ENCODE measurements at regions not wholly inside any gene's neighbourhood (a gene's known extent, or its start where the extent isn't known, plus 50 kb on each side); places are given as distances from the start of the nearest gene placed in this dataset.

DNA sequence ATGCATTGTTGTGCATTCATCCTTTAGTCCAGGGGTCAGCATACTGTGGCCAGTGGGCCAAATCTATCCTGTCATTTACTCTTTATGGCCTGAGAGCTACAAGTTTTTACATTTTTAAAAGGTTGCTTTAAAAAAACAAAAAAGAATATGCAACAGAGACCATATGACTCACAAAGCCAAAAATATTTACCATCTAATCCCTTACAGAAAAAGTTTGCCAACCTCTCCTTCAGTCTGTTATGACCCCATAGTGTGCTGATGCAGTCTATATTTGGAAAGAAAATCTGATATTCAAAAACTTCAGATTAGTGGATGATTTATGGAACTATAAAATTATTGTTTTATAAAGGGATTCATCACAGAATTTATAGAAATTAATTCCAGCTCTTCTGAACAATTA, 237.5 kb upstream of the IL12A start:
- TF ChIP-seq, protein P1, sequence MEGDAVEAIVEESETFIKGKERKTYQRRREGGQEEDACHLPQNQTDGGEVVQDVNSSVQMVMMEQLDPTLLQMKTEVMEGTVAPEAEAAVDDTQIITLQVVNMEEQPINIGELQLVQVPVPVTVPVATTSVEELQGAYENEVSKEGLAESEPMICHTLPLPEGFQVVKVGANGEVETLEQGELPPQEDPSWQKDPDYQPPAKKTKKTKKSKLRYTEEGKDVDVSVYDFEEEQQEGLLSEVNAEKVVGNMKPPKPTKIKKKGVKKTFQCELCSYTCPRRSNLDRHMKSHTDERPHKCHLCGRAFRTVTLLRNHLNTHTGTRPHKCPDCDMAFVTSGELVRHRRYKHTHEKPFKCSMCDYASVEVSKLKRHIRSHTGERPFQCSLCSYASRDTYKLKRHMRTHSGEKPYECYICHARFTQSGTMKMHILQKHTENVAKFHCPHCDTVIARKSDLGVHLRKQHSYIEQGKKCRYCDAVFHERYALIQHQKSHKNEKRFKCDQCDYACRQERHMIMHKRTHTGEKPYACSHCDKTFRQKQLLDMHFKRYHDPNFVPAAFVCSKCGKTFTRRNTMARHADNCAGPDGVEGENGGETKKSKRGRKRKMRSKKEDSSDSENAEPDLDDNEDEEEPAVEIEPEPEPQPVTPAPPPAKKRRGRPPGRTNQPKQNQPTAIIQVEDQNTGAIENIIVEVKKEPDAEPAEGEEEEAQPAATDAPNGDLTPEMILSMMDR (optimal IDR thresholded peaks at IDR 0.05 in 1 of 3, IDR thresholded peaks at IDR 0.05 in 1 of 3, conservative IDR thresholded peaks at IDR 0.05 in 1 of 3; ENCODE audit: extremely low read depth in 1 of 3, insufficient read depth in 2 of 3, low read length in 3 of 3), result no peak
- TF ChIP-seq EZH2 (IDR thresholded peaks at IDR 0.05; ENCODE audit: low read length), result no peak
